Kidney epithelial cell (primary cell): ENCODE measurements at regions not wholly inside any gene's neighbourhood (a gene's known extent, or its start where the extent isn't known, plus 50 kb on each side); places are given as distances from the start of the nearest gene placed in this dataset.

Experiments used
- DNase-seq: peaks from one replicate; pipeline ENCODE4 v3.0.0-alpha.2; 2010; ENCODE audit warnings: low read depth
- H3K27me3 ChIP-seq: 2 replicates; pipeline ENCODE4 v1.6.0; 2011; ENCODE audit warnings: low read length; ENCODE audit not compliant: control insufficient read depth, insufficient read depth
- H3K36me3 ChIP-seq: 2 replicates; pipeline ENCODE4 v1.5.1; 2011; ENCODE audit warnings: low read length; ENCODE audit not compliant: control insufficient read depth, insufficient read depth
- H3K4me3 ChIP-seq: 2 replicates; pipeline ENCODE4 v1.5.1; 2011; ENCODE audit warnings: low read depth, mild to moderate bottlenecking, control low read depth, low read length
- TF ChIP-seq, protein P1 (sequence below): IDR thresholded peaks from 2 replicates; pipeline ENCODE4 v1.5.1; 2011; ENCODE audit warnings: mild to moderate bottlenecking, moderate library complexity, low read length, control low read depth, inconsistent platforms; ENCODE audit not compliant: insufficient read depth, poor library complexity, severe bottlenecking

DNA sequence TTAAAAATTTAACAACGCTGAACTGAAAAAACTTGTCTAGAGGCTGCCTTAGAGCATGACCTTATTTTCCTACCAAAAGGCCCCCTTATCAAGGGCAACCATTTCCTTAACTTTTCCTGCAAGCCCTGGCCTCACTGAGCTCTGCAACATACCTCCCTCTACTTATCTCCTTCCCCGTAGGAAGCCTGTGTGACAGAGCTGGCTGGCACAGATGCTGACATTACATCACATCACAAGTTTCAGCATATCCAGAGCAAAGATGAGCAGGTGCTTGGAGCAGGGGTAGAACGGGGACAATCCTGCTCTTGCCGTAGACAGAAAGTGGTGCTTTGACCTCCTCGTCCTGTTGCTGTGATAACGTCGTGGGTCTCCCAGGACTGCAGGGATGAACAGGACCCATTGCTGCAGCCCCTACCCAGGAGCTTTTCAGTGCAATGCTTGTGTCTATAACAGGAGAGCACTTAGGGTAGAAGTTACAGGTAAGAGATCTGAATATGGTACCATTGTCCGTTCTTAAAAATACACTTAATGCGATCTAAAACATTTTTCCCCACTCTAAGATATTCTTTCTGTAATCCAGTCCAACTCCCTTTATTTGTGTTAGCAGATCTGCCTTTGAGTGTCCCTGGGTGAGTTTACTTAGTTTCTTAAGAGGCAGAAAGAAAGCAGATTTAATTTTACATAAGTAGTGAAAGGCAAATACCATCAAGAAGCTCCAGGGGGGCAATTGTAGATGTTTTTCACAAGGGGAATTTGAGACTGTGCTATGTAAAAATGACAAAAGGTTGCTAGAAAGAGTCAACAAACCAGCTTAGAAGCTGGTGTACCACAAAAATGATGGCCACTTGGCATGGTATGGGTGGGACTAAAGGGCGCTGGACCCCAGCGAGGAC is 101.9 kb upstream of the EFNA5 start:
- H3K36me3 ChIP-seq: no peaks in the 10 kb centered on the region
- TF ChIP-seq, protein P1, sequence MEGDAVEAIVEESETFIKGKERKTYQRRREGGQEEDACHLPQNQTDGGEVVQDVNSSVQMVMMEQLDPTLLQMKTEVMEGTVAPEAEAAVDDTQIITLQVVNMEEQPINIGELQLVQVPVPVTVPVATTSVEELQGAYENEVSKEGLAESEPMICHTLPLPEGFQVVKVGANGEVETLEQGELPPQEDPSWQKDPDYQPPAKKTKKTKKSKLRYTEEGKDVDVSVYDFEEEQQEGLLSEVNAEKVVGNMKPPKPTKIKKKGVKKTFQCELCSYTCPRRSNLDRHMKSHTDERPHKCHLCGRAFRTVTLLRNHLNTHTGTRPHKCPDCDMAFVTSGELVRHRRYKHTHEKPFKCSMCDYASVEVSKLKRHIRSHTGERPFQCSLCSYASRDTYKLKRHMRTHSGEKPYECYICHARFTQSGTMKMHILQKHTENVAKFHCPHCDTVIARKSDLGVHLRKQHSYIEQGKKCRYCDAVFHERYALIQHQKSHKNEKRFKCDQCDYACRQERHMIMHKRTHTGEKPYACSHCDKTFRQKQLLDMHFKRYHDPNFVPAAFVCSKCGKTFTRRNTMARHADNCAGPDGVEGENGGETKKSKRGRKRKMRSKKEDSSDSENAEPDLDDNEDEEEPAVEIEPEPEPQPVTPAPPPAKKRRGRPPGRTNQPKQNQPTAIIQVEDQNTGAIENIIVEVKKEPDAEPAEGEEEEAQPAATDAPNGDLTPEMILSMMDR: no peak
- no peaks in the 10 kb centered on the region for H3K27me3 ChIP-seq
- H3K4me3 ChIP-seq: no peak overlapping the region
- no peak for DNase-seq

GRCh38 chr5:107771926-107772325 is 101.2 kb upstream of the EFNA5 start:
- no peaks in the 10 kb centered on the region for H3K27me3 ChIP-seq
- no peak for DNase-seq

DNA sequence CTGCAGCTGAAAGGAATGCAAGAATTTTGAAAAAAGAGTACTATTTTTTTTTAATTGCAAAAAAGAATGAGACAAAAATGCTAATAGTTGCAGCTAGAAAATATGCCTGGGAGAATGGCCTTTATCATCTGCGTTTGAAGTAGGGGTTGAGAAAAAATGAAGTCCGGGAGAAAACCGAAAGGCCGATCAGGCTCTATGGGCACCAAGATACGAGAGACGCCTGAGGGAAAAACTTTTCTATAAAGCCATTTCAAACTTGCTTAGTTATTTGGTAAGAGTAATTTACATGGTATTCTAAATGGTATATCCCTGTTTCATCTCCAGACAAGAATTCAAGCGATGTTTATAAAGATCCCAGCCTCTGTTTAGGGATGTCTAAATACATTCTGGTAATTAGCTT is 99.3 kb upstream of the EFNA5 start:
- Histone ChIP-seq H3K36me3 (no peaks in the 10 kb centered on the region), H3K27me3 (no peaks in the 10 kb centered on the region), H3K4me3 (no peak overlapping the region)
- TF ChIP-seq, protein P1: no peak
- DNase-seq: no peak

More at GRCh38 chr5:107771926-107772325, 101.2 kb upstream of the EFNA5 start:
- TF ChIP-seq, protein P1: no peak
- Histone ChIP-seq H3K36me3 (no peaks in the 10 kb centered on the region), H3K4me3 (no peak overlapping the region)

DNA sequence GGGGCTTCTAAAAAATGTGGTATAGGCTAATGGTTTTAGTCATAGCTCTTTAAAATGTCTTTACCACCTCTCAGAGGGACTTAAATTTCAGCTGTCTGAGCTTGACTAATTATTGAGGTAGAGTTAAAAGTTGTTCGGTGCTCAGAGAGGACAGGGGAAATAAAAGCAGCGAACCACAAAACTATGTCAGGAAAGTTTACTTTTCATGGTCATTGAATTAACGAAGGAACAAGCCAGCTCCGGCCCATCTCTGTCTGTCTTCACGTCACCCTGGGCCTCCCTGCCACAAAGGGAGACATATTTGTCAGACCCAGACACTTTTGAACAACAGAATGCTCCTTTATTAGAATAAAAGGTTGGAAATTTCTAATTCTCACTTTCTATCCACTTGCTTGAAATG is 98.8 kb upstream of the EFNA5 start:
- H3K4me3 ChIP-seq: no peak overlapping the region
- H3K27me3 ChIP-seq: no peaks in the 10 kb centered on the region
- TF ChIP-seq, protein P1: no peak
- no peak for DNase-seq
- no peaks in the 10 kb centered on the region for H3K36me3 ChIP-seq

DNA sequence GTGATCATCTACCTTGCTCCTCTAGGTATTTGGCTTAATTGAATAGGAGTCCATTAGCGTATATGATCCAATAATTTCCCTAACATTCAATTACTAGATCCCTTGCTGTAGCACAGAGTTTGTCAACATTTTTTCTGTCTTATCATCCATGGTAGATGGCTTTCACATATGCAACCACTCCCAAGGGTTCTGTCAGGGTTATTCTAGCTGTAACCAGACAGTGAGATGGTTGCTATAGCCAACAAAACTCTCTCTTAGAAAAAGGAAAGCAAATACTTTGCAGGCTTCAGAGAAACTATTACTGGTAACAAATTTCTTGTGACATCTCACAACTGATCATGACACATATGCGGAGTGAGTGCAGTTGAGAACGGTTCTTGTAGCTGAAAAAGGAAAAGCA is 96.2 kb upstream of the EFNA5 start:
- Histone ChIP-seq H3K36me3 (no peaks in the 10 kb centered on the region), H3K27me3 (no peaks in the 10 kb centered on the region), H3K4me3 (no peak overlapping the region)
- TF ChIP-seq, protein P1: no peak
- no peak for DNase-seq

DNA sequence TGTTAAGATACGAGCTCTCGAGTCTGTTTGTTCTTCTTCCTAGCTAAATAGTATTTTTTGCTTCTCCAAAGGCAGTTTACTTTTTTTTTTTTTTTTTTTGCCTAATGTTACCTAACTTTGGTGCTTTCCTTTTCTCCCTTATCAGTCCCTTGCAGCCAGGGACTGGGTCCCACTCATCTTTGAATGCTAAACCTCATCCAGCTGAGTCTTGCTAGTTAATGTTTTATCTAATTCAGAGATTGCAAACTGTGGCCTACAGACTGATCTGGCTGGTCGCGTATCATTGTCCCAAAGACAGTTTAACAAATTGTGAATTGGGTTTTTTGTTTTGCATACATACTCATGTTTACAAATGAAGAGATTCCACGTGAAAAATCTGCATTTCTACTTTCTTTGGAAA is 95.7 kb upstream of the EFNA5 start:
- no peak for DNase-seq
- Histone ChIP-seq H3K4me3 (no peak overlapping the region), H3K36me3 (no peaks in the 10 kb centered on the region), H3K27me3 (no peaks in the 10 kb centered on the region)
- TF ChIP-seq, protein P1: no peak
